HEK293 (cell line): ENCODE measurements at regions not wholly inside any gene's neighbourhood (a gene's known extent, or its start where the extent isn't known, plus 50 kb on each side); places are given as distances from the start of the nearest gene placed in this dataset.

Source experiments
- CTCF ChIA-PET: fragments of 350-600 bp; formaldehyde crosslinking; extraction: SDS; loops from one replicate; lab custom pipeline; 2021; ENCODE audit warnings: antibody characterized with exemption; lab: Yijun Ruan, JAX
- POLR2A ChIA-PET: fragments of 300-600 bp; formaldehyde crosslinking; extraction: SDS; loops from one replicate; lab custom pipeline; 2020; ENCODE audit warnings: antibody characterized with exemption, inconsistent platforms; lab: Yijun Ruan, JAX
- H3K27ac ChIP-seq: fragments of 200-500 bp; sonication (Bioruptor generic); 2 replicates; pipeline ENCODE4 v1.5.1; 2014; ENCODE audit warnings: low read depth, low read length, control low read depth, inconsistent platforms; ENCODE audit errors: extremely low read depth
- H3K36me3 ChIP-seq, 2 experiments: fragments of 200-500 bp in 1 of 2; sonication (Bioruptor generic) in 1 of 2; 1 replicate in 1 of 2; 2 replicates in 1 of 2; pipeline ENCODE4 v1.5.1; 2014 to 2017; ENCODE audit warnings: inconsistent platforms in 2 of 2, low read length in 2 of 2; ENCODE audit not compliant: control insufficient read depth in 2 of 2, insufficient read depth in 1 of 2
- H3K4me1 ChIP-seq: fragments of 200-500 bp; sonication (Bioruptor generic); 2 replicates; pipeline ENCODE4 v1.5.1; 2014; ENCODE audit warnings: mild to moderate bottlenecking, low read length, inconsistent platforms; ENCODE audit not compliant: control insufficient read depth, insufficient read depth
- H3K4me3 ChIP-seq: 2 replicates; pipeline ENCODE4 v1.5.1; 2011; ENCODE audit warnings: low read depth, mild to moderate bottlenecking, control low read depth, low read length, moderate library complexity
- H3K9me3 ChIP-seq: fragments of 200-500 bp; sonication (Bioruptor generic); 2 replicates; pipeline ENCODE4 v1.5.1; 2014; ENCODE audit warnings: low read depth, low read length, inconsistent platforms; ENCODE audit not compliant: control insufficient read depth, insufficient read depth
- BCL11B ChIP-seq: fragments of 450-650 bp; formaldehyde crosslinking; IDR thresholded peaks from 2 replicates; pipeline ENCODE4 v1.5.1; 2016; ENCODE audit warnings: low read depth, missing biosample characterization, missing genetic modification characterization
- IKZF3 ChIP-seq: fragments of 450-650 bp; IDR thresholded peaks from 2 replicates; pipeline ENCODE4 v1.5.0; 2018; ENCODE audit warnings: missing biosample characterization, mild to moderate bottlenecking, missing genetic modification characterization, moderate library complexity
- KLF10 ChIP-seq: fragments of 450-650 bp; IDR thresholded peaks from 2 replicates; pipeline ENCODE4 v1.5.1; 2018; ENCODE audit warnings: missing biosample characterization, mild to moderate bottlenecking, missing genetic modification characterization
- SP3 ChIP-seq: fragments of 450-650 bp; formaldehyde crosslinking; IDR thresholded peaks from 2 replicates; pipeline ENCODE4 v1.5.1; 2016; ENCODE audit warnings: missing biosample characterization, missing genetic modification characterization
- ZNF133 ChIP-seq: fragments of 450-650 bp; formaldehyde crosslinking; IDR thresholded peaks from 2 replicates; pipeline ENCODE4 v1.5.1; 2016; ENCODE audit warnings: missing biosample characterization, missing genetic modification characterization
- ZNF214 ChIP-seq: fragments of 450-650 bp; formaldehyde crosslinking; IDR thresholded peaks from 2 replicates; pipeline ENCODE4 v1.5.1; 2017; ENCODE audit warnings: missing biosample characterization, mild to moderate bottlenecking, missing genetic modification characterization, borderline replicate concordance
- ZNF221 ChIP-seq: fragments of 450-650 bp; formaldehyde crosslinking; IDR thresholded peaks from 2 replicates; pipeline ENCODE4 v1.5.1; 2017; ENCODE audit warnings: missing biosample characterization, missing genetic modification characterization, borderline replicate concordance
- ZNF530 ChIP-seq: fragments of 450-650 bp; formaldehyde crosslinking; IDR thresholded peaks from 2 replicates; pipeline ENCODE4 v1.5.1; 2016; ENCODE audit warnings: low read depth, missing biosample characterization, missing genetic modification characterization
- TF ChIP-seq, protein P1 (sequence below): fragments of 450-650 bp; formaldehyde crosslinking; IDR thresholded peaks from 2 replicates; pipeline ENCODE4 v1.5.1; 2016; ENCODE audit warnings: missing biosample characterization, missing genetic modification characterization
- TF ChIP-seq, protein P2 (sequence below): fragments of 450-650 bp; formaldehyde crosslinking; IDR thresholded peaks from 2 replicates; pipeline ENCODE4 v1.5.1; 2016; ENCODE audit warnings: missing biosample characterization, missing genetic modification characterization
- TF ChIP-seq, protein P3 (sequence below): fragments of 450-650 bp; formaldehyde crosslinking; IDR thresholded peaks from 2 replicates; pipeline ENCODE4 v1.5.1; 2016; ENCODE audit warnings: missing biosample characterization, missing genetic modification characterization
- TF ChIP-seq, protein P4 (sequence below): fragments of 450-650 bp; IDR thresholded peaks from 2 replicates; pipeline ENCODE4 v1.5.1; 2018; ENCODE audit warnings: missing biosample characterization, mild to moderate bottlenecking, missing genetic modification characterization
- TF ChIP-seq, protein P5 (sequence below): fragments of 450-650 bp; formaldehyde crosslinking; IDR thresholded peaks from 2 replicates; pipeline ENCODE4 v1.5.1; 2016; ENCODE audit warnings: missing biosample characterization, missing genetic modification characterization
- TF ChIP-seq, protein P6 (sequence below): fragments of 450-650 bp; formaldehyde crosslinking; IDR thresholded peaks from 2 replicates; pipeline ENCODE4 v1.5.1; 2016; ENCODE audit warnings: missing biosample characterization, missing genetic modification characterization
- TF ChIP-seq, protein P7 (sequence below): fragments of 450-650 bp; formaldehyde crosslinking; IDR thresholded peaks from 2 replicates; pipeline ENCODE4 v1.5.1; 2016; ENCODE audit warnings: missing biosample characterization, missing genetic modification characterization
- TF ChIP-seq, protein P8 (sequence below): fragments of 450-650 bp; formaldehyde crosslinking; IDR thresholded peaks from 2 replicates; pipeline ENCODE4 v1.5.1; 2017; ENCODE audit warnings: missing biosample characterization, missing genetic modification characterization

DNA sequence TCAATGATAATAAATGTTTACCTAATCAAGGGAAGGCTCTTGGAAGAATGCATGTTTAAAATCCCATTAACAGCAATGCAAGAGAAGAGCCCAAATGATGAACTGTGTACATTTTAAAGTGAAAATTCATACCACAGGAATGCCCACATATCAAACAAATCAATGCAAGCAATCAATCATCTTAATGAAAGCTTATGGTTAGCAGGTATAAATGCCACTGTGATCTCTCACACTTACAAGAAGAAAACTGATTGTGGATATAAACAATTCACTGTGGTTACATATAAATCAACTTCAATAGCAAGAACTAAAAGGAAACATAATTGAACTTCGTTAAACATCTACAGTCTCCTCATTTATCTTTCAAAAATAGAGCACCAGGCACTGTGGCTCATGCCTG, 161.0 kb upstream of the RORB start:
- TF ChIP-seq ZNF214 (tag by site-specific recombination) (no peak), ZNF133 (tag by site-specific recombination) (no peak), SP3 (tag by site-specific recombination) (no peak)
- TF ChIP-seq, protein P1, sequence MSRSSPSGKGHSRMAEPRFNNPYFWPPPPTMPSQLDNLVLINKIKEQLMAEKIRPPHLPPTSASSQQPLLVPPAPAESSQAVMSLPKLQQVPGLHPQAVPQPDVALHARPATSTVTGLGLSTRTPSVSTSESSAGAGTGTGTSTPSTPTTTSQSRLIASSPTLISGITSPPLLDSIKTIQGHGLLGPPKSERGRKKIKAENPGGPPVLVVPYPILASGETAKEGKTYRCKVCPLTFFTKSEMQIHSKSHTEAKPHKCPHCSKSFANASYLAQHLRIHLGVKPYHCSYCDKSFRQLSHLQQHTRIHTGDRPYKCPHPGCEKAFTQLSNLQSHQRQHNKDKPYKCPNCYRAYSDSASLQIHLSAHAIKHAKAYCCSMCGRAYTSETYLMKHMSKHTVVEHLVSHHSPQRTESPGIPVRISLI (tag by site-specific recombination) = no peak
- TF ChIP-seq, protein P2, sequence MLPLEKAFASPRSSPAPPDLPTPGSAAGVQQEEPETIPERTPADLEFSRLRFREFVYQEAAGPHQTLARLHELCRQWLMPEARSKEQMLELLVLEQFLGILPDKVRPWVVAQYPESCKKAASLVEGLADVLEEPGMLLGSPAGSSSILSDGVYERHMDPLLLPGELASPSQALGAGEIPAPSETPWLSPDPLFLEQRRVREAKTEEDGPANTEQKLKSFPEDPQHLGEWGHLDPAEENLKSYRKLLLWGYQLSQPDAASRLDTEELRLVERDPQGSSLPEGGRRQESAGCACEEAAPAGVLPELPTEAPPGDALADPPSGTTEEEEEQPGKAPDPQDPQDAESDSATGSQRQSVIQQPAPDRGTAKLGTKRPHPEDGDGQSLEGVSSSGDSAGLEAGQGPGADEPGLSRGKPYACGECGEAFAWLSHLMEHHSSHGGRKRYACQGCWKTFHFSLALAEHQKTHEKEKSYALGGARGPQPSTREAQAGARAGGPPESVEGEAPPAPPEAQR = no peak
- H3K27ac ChIP-seq = no peak overlapping the region
- H3K4me1 ChIP-seq = no peaks in the 10 kb centered on the region
- H3K36me3 ChIP-seq = no peaks in the 10 kb centered on the region
- CTCF ChIA-PET = no interaction called here
- H3K9me3 ChIP-seq = no peaks in the 10 kb centered on the region
- POLR2A ChIA-PET = no interaction called here
- no peak overlapping the region for H3K4me3 ChIP-seq

DNA sequence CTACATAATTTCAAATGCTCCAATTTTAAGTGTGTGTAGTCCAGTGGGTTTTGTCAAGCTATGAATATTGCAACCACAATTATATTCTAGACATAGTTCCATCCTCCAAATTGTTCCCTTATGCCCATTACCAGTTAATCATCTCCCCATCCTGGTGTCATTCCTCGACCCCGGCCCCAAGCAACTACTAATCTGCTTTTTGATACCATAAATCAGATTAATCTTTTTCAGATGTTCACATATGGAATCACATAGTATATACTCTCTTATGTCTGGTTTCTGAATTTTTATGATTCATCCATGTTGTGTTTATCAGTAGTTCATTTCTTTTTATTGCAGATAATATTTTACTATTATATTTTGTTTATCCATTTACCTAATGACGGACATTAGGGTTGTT, 148.4 kb upstream of the RORB start:
- Histone ChIP-seq H3K4me3 (no peak overlapping the region), H3K9me3 (no peaks in the 10 kb centered on the region), H3K27ac (no peak overlapping the region), H3K36me3 (no peaks in the 10 kb centered on the region), H3K4me1 (no peaks in the 10 kb centered on the region)
- TF ChIP-seq, protein P3, sequence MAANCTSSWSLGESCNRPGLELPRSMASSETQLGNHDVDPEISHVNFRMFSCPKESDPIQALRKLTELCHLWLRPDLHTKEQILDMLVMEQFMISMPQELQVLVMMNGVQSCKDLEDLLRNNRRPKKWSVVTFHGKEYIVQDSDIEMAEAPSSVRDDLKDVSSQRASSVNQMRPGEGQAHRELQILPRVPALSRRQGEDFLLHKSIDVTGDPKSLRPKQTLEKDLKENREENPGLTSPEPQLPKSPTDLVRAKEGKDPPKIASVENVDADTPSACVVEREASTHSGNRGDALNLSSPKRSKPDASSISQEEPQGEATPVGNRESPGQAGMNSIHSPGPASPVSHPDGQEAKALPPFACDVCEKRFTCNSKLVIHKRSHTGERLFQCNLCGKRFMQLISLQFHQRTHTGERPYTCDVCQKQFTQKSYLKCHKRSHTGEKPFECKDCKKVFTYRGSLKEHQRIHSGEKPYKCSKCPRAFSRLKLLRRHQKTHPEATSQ = no peak
- TF ChIP-seq, protein P4, sequence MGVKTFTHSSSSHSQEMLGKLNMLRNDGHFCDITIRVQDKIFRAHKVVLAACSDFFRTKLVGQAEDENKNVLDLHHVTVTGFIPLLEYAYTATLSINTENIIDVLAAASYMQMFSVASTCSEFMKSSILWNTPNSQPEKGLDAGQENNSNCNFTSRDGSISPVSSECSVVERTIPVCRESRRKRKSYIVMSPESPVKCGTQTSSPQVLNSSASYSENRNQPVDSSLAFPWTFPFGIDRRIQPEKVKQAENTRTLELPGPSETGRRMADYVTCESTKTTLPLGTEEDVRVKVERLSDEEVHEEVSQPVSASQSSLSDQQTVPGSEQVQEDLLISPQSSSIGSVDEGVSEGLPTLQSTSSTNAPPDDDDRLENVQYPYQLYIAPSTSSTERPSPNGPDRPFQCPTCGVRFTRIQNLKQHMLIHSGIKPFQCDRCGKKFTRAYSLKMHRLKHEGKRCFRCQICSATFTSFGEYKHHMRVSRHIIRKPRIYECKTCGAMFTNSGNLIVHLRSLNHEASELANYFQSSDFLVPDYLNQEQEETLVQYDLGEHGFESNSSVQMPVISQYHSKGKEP (tag by site-specific recombination) = no peak
- TF ChIP-seq, protein P5, sequence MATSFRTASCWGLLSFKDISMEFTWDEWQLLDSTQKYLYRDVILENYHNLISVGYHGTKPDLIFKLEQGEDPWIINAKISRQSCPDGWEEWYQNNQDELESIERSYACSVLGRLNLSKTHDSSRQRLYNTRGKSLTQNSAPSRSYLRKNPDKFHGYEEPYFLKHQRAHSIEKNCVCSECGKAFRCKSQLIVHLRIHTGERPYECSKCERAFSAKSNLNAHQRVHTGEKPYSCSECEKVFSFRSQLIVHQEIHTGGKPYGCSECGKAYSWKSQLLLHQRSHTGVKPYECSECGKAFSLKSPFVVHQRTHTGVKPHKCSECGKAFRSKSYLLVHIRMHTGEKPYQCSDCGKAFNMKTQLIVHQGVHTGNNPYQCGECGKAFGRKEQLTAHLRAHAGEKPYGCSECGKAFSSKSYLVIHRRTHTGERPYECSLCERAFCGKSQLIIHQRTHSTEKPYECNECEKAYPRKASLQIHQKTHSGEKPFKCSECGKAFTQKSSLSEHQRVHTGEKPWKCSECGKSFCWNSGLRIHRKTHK = no peak
- no peak for TF ChIP-seq ZNF530 (tag by site-specific recombination)
- TF ChIP-seq, protein P6, sequence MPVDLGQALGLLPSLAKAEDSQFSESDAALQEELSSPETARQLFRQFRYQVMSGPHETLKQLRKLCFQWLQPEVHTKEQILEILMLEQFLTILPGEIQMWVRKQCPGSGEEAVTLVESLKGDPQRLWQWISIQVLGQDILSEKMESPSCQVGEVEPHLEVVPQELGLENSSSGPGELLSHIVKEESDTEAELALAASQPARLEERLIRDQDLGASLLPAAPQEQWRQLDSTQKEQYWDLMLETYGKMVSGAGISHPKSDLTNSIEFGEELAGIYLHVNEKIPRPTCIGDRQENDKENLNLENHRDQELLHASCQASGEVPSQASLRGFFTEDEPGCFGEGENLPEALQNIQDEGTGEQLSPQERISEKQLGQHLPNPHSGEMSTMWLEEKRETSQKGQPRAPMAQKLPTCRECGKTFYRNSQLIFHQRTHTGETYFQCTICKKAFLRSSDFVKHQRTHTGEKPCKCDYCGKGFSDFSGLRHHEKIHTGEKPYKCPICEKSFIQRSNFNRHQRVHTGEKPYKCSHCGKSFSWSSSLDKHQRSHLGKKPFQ (tag by site-specific recombination) = no peak
- TF ChIP-seq, protein P2 = no peak
- no peak for TF ChIP-seq IKZF3 (tag by site-specific recombination)
- TF ChIP-seq, protein P7, sequence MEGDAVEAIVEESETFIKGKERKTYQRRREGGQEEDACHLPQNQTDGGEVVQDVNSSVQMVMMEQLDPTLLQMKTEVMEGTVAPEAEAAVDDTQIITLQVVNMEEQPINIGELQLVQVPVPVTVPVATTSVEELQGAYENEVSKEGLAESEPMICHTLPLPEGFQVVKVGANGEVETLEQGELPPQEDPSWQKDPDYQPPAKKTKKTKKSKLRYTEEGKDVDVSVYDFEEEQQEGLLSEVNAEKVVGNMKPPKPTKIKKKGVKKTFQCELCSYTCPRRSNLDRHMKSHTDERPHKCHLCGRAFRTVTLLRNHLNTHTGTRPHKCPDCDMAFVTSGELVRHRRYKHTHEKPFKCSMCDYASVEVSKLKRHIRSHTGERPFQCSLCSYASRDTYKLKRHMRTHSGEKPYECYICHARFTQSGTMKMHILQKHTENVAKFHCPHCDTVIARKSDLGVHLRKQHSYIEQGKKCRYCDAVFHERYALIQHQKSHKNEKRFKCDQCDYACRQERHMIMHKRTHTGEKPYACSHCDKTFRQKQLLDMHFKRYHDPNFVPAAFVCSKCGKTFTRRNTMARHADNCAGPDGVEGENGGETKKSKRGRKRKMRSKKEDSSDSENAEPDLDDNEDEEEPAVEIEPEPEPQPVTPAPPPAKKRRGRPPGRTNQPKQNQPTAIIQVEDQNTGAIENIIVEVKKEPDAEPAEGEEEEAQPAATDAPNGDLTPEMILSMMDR (tag by site-specific recombination) = no peak
- no peak for TF ChIP-seq KLF10 (tag by site-specific recombination)
- TF ChIP-seq ZNF221 (tag by site-specific recombination) = no peak
- TF ChIP-seq, protein P8, sequence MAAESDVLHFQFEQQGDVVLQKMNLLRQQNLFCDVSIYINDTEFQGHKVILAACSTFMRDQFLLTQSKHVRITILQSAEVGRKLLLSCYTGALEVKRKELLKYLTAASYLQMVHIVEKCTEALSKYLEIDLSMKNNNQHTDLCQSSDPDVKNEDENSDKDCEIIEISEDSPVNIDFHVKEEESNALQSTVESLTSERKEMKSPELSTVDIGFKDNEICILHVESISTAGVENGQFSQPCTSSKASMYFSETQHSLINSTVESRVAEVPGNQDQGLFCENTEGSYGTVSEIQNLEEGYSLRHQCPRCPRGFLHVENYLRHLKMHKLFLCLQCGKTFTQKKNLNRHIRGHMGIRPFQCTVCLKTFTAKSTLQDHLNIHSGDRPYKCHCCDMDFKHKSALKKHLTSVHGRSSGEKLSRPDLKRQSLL (tag by site-specific recombination) = no peak
- no peak for TF ChIP-seq BCL11B
- CTCF ChIA-PET = no interaction called here
- POLR2A ChIA-PET = no interaction called here
